HL-60 (cell line): ENCODE measurements at regions not wholly inside any gene's neighbourhood (a gene's known extent, or its start where the extent isn't known, plus 50 kb on each side); places are given as distances from the start of the nearest gene placed in this dataset.

ENCODE experiments used
- DNase-seq, 2 experiments: peaks; one replicate each; pipeline ENCODE4 v3.0.0-alpha.2; 2010 to 2020; ENCODE audit warnings: low read depth in 1 of 2, low spot score in 1 of 2
- H3K27ac ChIP-seq: fragments of 250-450 bp; sonication (Bioruptor Pico); replicated peaks from 2 replicates; pipeline ENCODE4 v1.5.1; 2020; ENCODE audit warnings: mild to moderate bottlenecking, moderate library complexity
- H3K27me3 ChIP-seq: fragments of 250-450 bp; sonication (Bioruptor Pico); 2 replicates; pipeline ENCODE4 v1.5.1; 2021; ENCODE audit warnings: mild to moderate bottlenecking, moderate library complexity; ENCODE audit not compliant: insufficient read depth, poor library complexity, severe bottlenecking
- H3K4me3 ChIP-seq: replicated peaks from 2 replicates; pipeline ENCODE4 v1.5.1; 2011; ENCODE audit warnings: mild to moderate bottlenecking, control low read depth, low read length; ENCODE audit not compliant: insufficient read depth
- GABPA ChIP-seq: IDR thresholded peaks from 2 replicates; pipeline ENCODE4 v1.6.1; 2012; ENCODE audit warnings: low read depth
- POLR2AphosphoS5 ChIP-seq: IDR thresholded peaks from 2 replicates; pipeline ENCODE4 v1.6.1; 2012; ENCODE audit warnings: low read depth
- SPI1 ChIP-seq: IDR thresholded peaks from 2 replicates; pipeline ENCODE4 v1.6.1; 2012; ENCODE audit warnings: low read depth, mild to moderate bottlenecking, borderline replicate concordance
- TF ChIP-seq, protein P1 (sequence below): IDR thresholded peaks from one replicate; pipeline ENCODE4 v1.5.1; 2011; ENCODE audit warnings: low read length, control low read depth, inconsistent platforms; ENCODE audit not compliant: insufficient read depth
- TF ChIP-seq, protein P2 (sequence below): IDR thresholded peaks from 2 replicates; pipeline ENCODE4 v1.6.1; 2012; ENCODE audit warnings: low read depth; ENCODE audit not compliant: insufficient replicate concordance

DNA sequence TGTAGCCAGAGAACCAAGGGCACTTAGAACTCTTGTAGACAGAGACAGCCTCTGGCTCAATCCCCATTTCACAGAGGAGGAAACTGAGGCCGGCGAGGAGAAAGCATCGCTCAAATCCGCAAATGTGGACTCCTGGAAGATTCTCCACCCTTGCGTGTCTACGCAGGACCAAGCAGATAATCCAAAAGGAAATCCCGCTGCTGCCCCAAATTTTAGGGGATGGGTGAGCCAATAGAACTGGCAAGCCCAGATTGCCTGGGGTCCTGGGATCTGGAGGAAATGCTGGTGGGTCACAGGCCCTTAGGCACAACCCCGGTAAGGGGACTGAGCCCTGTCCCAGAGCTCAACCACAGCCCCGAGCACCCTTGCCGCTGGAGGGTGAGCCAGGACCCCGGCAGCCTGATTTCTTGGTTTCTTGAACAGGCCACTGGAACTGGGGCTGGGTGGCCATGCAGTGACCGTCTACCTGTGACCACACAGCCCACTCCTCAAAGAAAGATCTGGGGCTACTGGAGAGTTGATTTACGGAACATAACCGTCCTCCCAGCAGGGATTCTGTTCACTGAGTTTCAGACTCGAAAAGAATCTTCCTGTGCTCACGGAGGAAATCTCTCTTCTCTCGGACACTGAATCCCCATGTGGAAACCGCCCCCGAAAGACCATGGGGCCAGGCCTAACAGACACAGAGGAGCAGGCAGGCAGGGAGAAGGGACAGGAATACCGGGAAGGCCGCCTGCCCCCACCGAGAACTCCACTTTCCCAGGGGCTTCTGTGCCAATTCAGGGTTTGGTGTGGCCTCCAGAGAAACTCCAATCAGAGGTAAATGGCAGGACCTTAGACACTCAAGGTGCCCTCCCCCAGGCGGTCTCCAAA lies 238.4 kb downstream of the NPHP4 start:
- no peak for DNase-seq
- Histone ChIP-seq H3K4me3 (no peak overlapping the region), H3K27ac (no peak overlapping the region)

DNA sequence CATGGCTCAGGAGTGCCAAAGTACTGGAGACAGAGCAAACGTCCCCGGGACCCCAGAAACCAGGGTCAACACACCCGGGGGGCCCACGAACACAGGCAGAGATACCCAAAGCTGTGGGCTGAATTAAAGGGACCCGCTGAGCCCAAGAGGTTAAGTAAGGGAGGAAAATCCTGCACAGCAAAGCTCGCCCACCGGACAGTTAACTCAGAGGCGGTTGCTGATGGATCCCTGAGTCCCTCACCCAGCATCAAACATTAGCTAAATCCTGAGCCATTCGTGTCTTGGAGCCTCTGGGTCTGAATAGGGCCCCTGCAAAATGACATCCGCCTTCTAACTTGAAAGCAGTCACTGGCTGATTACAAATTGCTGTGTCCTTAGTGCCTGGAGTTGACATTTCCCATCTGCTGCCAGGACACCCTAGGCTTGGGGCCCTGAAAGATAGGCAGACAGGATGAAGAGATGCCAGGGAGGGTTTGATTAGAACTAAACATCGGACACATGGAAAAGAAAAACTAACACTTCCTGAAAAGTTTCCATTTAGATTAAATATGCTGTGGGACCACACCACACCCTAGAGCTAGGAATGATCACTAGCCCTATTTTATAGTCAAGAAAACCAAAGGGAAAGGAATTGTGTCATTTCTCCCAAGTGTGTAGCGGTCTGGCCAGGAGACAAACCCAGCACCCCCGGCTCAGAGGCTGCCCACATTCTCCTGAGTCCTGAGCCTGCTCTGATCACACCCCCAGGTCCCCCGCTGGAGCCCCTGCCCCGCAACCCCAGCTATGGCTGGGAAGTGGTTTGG lies 239.3 kb downstream of the NPHP4 start:
- TF ChIP-seq GABPA (no peak), POLR2AphosphoS5 (no peak), SPI1 (no peak)
- TF ChIP-seq, protein P1, sequence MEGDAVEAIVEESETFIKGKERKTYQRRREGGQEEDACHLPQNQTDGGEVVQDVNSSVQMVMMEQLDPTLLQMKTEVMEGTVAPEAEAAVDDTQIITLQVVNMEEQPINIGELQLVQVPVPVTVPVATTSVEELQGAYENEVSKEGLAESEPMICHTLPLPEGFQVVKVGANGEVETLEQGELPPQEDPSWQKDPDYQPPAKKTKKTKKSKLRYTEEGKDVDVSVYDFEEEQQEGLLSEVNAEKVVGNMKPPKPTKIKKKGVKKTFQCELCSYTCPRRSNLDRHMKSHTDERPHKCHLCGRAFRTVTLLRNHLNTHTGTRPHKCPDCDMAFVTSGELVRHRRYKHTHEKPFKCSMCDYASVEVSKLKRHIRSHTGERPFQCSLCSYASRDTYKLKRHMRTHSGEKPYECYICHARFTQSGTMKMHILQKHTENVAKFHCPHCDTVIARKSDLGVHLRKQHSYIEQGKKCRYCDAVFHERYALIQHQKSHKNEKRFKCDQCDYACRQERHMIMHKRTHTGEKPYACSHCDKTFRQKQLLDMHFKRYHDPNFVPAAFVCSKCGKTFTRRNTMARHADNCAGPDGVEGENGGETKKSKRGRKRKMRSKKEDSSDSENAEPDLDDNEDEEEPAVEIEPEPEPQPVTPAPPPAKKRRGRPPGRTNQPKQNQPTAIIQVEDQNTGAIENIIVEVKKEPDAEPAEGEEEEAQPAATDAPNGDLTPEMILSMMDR: no peak
- no peak for DNase-seq
- no peak overlapping the region for H3K4me3 ChIP-seq
- no peaks in the 10 kb centered on the region for H3K27me3 ChIP-seq
- no peak overlapping the region for H3K27ac ChIP-seq

More for the DNA sequence above, 238.4 kb downstream of the NPHP4 start:
- H3K27me3 ChIP-seq: no peaks in the 10 kb centered on the region
- no peak for TF ChIP-seq POLR2AphosphoS5
- no peak for TF ChIP-seq SPI1
- TF ChIP-seq, protein P1: no peak
- no peak for TF ChIP-seq GABPA
- TF ChIP-seq, protein P2, sequence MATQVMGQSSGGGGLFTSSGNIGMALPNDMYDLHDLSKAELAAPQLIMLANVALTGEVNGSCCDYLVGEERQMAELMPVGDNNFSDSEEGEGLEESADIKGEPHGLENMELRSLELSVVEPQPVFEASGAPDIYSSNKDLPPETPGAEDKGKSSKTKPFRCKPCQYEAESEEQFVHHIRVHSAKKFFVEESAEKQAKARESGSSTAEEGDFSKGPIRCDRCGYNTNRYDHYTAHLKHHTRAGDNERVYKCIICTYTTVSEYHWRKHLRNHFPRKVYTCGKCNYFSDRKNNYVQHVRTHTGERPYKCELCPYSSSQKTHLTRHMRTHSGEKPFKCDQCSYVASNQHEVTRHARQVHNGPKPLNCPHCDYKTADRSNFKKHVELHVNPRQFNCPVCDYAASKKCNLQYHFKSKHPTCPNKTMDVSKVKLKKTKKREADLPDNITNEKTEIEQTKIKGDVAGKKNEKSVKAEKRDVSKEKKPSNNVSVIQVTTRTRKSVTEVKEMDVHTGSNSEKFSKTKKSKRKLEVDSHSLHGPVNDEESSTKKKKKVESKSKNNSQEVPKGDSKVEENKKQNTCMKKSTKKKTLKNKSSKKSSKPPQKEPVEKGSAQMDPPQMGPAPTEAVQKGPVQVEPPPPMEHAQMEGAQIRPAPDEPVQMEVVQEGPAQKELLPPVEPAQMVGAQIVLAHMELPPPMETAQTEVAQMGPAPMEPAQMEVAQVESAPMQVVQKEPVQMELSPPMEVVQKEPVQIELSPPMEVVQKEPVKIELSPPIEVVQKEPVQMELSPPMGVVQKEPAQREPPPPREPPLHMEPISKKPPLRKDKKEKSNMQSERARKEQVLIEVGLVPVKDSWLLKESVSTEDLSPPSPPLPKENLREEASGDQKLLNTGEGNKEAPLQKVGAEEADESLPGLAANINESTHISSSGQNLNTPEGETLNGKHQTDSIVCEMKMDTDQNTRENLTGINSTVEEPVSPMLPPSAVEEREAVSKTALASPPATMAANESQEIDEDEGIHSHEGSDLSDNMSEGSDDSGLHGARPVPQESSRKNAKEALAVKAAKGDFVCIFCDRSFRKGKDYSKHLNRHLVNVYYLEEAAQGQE: no peak

DNA sequence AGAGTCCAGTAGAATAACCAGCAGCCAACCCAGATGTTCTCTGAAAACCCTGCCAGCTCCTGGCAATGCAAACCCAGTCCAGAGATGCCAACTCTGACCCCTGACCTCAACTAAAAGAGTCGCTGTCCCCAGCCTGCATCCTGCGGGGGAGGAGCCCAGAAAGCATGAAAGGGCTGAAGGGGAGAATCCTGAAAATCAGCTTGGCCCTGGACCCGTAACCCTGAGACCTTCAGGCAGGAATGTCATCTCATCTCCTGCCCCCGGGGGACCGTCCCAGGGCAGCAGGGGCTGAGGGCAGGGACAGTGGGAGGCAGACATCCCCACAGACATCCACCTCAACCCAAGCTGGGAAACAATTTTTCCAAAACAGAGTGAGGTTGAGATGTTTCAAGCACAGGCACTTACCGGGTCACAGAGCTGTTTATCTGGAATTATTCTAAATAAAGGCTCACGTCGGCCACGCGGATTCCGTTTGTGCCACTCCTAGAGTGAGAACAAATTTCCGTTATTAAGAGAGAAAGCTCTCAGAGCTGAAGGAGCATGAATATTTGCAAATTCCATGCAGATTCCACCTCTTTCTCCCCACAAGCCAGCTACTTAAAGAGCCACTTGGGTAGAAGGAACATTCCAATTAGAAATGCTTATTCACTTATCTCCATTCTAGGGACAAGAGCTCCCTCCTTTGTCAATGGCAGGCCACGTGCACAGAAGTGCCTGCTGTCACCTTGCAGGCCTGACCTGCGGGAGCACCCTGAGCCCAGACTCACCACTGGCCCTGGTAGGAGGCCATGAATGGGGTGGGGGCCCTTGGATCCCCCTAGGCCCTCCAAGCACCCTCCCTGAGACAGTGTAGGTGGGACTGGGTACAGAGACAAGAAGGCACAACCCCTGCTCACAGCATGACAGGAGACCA lies 240.1 kb downstream of the NPHP4 start:
- no peak overlapping the region for H3K4me3 ChIP-seq
- TF ChIP-seq GABPA (no peak), SPI1 (no peak), POLR2AphosphoS5 (no peak)
- TF ChIP-seq, protein P1: no peak
- TF ChIP-seq, protein P2: no peak
- no peaks in the 10 kb centered on the region for H3K27me3 ChIP-seq
- no peak for DNase-seq
- H3K27ac ChIP-seq: no peak overlapping the region
